Panc1 (cell line): ENCODE measurements at regions not wholly inside any gene's neighbourhood (a gene's known extent, or its start where the extent isn't known, plus 50 kb on each side); places are given as distances from the start of the nearest gene placed in this dataset.

ENCODE experiments used
- ATAC-seq: fragments of 200-7000 bp; cut with Tn5 transposase; 2 replicates; pipeline ENCODE4 v1.9.1; 2020; ENCODE audit warnings: mild to moderate bottlenecking, moderate library complexity
- BruUV-seq: library from RNA; stranded (reverse); fragments of 400-500 nt; replicated peaks from 2 replicates; lab custom pipeline; 2021; lab: Mats Ljungman, UMichigan
- CTCF ChIA-PET: fragments of 300-600 bp; sonication (Branson Sonifier 250); formaldehyde crosslinking; loops from one replicate; lab custom pipeline; 2022; ENCODE audit warnings: antibody characterized with exemption; lab: Charles Lee
- POLR2A ChIA-PET: fragments of 300-600 bp; sonication (Branson Sonifier 250); formaldehyde crosslinking; loops from one replicate; lab custom pipeline; 2022; ENCODE audit warnings: antibody characterized with exemption; lab: Charles Lee
- DNase-seq: peaks from one replicate; pipeline ENCODE4 v3.0.0-alpha.2; 2010; ENCODE audit warnings: low read depth, low spot score
- H3K27ac ChIP-seq: 2 replicates; pipeline ENCODE4 v1.5.1; 2011; ENCODE audit warnings: mild to moderate bottlenecking, low read length, inconsistent platforms
- H3K27me3 ChIP-seq: fragments of 200-500 bp; sonication (Bioruptor generic); 2 replicates; pipeline ENCODE4 v1.6.0; 2014; ENCODE audit warnings: low read length, inconsistent platforms; ENCODE audit not compliant: control insufficient read depth, insufficient read depth
- H3K36me3 ChIP-seq: fragments of 200-500 bp; sonication (Bioruptor generic); 2 replicates; pipeline ENCODE4 v1.5.1; 2014; ENCODE audit warnings: inconsistent platforms, mild to moderate bottlenecking, low read length, moderate library complexity; ENCODE audit not compliant: control insufficient read depth, insufficient read depth
- H3K4me1 ChIP-seq: 2 replicates; pipeline ENCODE4 v1.5.1; 2011; ENCODE audit warnings: inconsistent platforms, mild to moderate bottlenecking, low read length, moderate library complexity; ENCODE audit not compliant: control insufficient read depth, insufficient read depth
- H3K4me3 ChIP-seq, 2 experiments: 2 replicates each; pipeline ENCODE4 v1.5.1; 2011 to 2012; ENCODE audit warnings: low read depth in 2 of 2, low read length in 2 of 2, mild to moderate bottlenecking in 2 of 2, inconsistent platforms in 1 of 2, moderate library complexity in 1 of 2
- H3K9me3 ChIP-seq: fragments of 200-500 bp; sonication (Bioruptor generic); 2 replicates; pipeline ENCODE4 v1.5.1; 2014; ENCODE audit warnings: low read depth, mild to moderate bottlenecking, inconsistent platforms, low read length, moderate library complexity; ENCODE audit not compliant: control insufficient read depth, insufficient read depth
- POLR2AphosphoS5 ChIP-seq: IDR thresholded peaks from 2 replicates; pipeline ENCODE4 v1.6.1; 2012; ENCODE audit warnings: mild to moderate bottlenecking, low read depth, low read length, moderate library complexity
- SIN3A ChIP-seq: IDR thresholded peaks from 2 replicates; pipeline ENCODE4 v1.6.1; 2012; ENCODE audit warnings: low read depth, mild to moderate bottlenecking, low read length, moderate library complexity, borderline replicate concordance; ENCODE audit not compliant: insufficient read depth
- TCF7L2 ChIP-seq: IDR thresholded peaks from 2 replicates; pipeline ENCODE4 v1.6.1; 2011; ENCODE audit warnings: mild to moderate bottlenecking, low read depth, low read length, inconsistent platforms
- in situ Hi-C: cut with HindIII; loops from 2 replicates; pipeline ENCODE4 v1.10.0; 2016; ENCODE audit warnings: low sequenced_read_pairs, low pct_unique_long_range_greater_than_20kb
- intact Hi-C: fragments of 100-400 bp; cut with micrococcal nuclease; formaldehyde crosslinking; loops from one replicate; pipeline ENCODE4 v1.10.0; 2022; ENCODE audit not compliant: unreplicated experiment
- TF ChIP-seq, protein P1 (sequence below), 2 experiments: IDR thresholded peaks; 2 replicates each; pipeline ENCODE4 v1.6.1; 2011 to 2012; ENCODE audit warnings: low read depth in 2 of 2, control low read depth in 1 of 2, low read length in 1 of 2, mild to moderate bottlenecking in 1 of 2, moderate library complexity in 1 of 2; ENCODE audit not compliant: insufficient read depth in 1 of 2
- TF ChIP-seq, protein P2 (sequence below): fragments of 450-650 bp; IDR thresholded peaks from 2 replicates; pipeline ENCODE4 v1.5.1; 2017; ENCODE audit warnings: mild to moderate bottlenecking

DNA sequence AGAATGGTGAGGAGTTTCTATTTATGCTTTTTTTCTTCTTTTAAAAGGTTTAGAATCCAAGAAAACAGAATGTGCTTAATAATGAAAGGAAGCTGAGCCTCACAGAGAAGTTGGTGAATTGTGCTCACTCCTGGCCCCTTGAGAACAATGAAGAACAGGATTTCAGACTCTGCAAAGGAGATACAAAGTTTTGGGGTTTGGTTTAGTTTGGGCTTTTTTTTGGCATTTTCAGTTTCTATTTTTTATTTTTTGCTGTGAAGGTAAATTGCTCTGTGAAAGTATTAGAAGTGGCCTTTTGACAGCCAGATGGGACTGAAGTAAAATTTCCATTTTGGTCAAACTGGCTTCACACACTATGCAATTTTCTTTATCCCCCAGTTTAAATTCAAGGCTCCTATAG, 247.3 kb upstream of the GYPC start:
- in situ Hi-C loops (no loop called here), intact Hi-C loops (no loop called here)
- ChIA-PET POLR2A (no interaction called here), CTCF (no interaction called here)
- no peak overlapping the region for H3K27ac ChIP-seq
- H3K4me3 ChIP-seq: no peak overlapping the region
- H3K36me3 ChIP-seq: no peaks in the 10 kb centered on the region
- no peak for TF ChIP-seq POLR2AphosphoS5
- TF ChIP-seq TCF7L2: no peak
- TF ChIP-seq, protein P1, sequence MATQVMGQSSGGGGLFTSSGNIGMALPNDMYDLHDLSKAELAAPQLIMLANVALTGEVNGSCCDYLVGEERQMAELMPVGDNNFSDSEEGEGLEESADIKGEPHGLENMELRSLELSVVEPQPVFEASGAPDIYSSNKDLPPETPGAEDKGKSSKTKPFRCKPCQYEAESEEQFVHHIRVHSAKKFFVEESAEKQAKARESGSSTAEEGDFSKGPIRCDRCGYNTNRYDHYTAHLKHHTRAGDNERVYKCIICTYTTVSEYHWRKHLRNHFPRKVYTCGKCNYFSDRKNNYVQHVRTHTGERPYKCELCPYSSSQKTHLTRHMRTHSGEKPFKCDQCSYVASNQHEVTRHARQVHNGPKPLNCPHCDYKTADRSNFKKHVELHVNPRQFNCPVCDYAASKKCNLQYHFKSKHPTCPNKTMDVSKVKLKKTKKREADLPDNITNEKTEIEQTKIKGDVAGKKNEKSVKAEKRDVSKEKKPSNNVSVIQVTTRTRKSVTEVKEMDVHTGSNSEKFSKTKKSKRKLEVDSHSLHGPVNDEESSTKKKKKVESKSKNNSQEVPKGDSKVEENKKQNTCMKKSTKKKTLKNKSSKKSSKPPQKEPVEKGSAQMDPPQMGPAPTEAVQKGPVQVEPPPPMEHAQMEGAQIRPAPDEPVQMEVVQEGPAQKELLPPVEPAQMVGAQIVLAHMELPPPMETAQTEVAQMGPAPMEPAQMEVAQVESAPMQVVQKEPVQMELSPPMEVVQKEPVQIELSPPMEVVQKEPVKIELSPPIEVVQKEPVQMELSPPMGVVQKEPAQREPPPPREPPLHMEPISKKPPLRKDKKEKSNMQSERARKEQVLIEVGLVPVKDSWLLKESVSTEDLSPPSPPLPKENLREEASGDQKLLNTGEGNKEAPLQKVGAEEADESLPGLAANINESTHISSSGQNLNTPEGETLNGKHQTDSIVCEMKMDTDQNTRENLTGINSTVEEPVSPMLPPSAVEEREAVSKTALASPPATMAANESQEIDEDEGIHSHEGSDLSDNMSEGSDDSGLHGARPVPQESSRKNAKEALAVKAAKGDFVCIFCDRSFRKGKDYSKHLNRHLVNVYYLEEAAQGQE (IDR thresholded peaks at IDR 0.05; ENCODE audit: insufficient read depth in 1 of 2, low read depth in 2 of 2, low read length in 1 of 2): no peak
- TF ChIP-seq, protein P2, sequence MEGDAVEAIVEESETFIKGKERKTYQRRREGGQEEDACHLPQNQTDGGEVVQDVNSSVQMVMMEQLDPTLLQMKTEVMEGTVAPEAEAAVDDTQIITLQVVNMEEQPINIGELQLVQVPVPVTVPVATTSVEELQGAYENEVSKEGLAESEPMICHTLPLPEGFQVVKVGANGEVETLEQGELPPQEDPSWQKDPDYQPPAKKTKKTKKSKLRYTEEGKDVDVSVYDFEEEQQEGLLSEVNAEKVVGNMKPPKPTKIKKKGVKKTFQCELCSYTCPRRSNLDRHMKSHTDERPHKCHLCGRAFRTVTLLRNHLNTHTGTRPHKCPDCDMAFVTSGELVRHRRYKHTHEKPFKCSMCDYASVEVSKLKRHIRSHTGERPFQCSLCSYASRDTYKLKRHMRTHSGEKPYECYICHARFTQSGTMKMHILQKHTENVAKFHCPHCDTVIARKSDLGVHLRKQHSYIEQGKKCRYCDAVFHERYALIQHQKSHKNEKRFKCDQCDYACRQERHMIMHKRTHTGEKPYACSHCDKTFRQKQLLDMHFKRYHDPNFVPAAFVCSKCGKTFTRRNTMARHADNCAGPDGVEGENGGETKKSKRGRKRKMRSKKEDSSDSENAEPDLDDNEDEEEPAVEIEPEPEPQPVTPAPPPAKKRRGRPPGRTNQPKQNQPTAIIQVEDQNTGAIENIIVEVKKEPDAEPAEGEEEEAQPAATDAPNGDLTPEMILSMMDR: no peak
- no peak for TF ChIP-seq SIN3A
- no peak for ATAC-seq
- DNase-seq: no peak
- no peaks in the 10 kb centered on the region for H3K4me1 ChIP-seq
- no peaks in the 10 kb centered on the region for H3K27me3 ChIP-seq
- BruUV-seq: no TSS peak
- H3K9me3 ChIP-seq: no peaks in the 10 kb centered on the region

DNA sequence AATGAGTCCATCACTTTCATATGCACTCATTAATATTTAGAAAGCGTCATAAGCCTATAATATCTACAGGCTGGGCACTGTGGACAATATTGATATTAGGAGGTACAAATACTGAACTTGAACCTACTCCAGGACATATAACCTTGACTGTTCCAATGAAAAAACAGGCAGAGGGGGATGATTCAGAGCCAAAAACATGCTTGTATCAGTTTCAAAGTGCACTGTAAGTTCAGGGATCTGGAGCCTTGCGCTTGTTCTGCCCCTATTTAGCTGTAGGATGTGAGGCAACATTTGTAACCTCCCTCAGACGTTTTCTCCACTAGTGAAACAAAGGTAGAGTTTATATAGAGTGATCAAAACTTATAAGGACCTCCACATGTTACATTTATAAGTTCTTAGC, 246.1 kb upstream of the GYPC start:
- no TSS peak for BruUV-seq

More for the DNA sequence above, 246.1 kb upstream of the GYPC start:
- H3K4me3 ChIP-seq: no peak overlapping the region
- H3K9me3 ChIP-seq: no peaks in the 10 kb centered on the region
- no peaks in the 10 kb centered on the region for H3K4me1 ChIP-seq
- TF ChIP-seq, protein P2: no peak
- TF ChIP-seq TCF7L2 (no peak), POLR2AphosphoS5 (no peak), SIN3A (no peak)
- TF ChIP-seq, protein P1 (IDR thresholded peaks at IDR 0.05; ENCODE audit: insufficient read depth in 1 of 2, low read depth in 2 of 2, low read length in 1 of 2): no peak
- DNase-seq (no peak), ATAC-seq (no peak)
- POLR2A ChIA-PET: no interaction called here
- no peaks in the 10 kb centered on the region for H3K36me3 ChIP-seq
- H3K27ac ChIP-seq: no peak overlapping the region
- in situ Hi-C loops: no loop called here
- intact Hi-C loops: no loop called here
- CTCF ChIA-PET: no interaction called here
- no peaks in the 10 kb centered on the region for H3K27me3 ChIP-seq
